ENCODE measurements at regions not wholly inside any gene's neighbourhood (a gene's known extent, or its start where the extent isn't known, plus 50 kb on each side); places are given as distances from the start of the nearest gene placed in this dataset.

DNA sequence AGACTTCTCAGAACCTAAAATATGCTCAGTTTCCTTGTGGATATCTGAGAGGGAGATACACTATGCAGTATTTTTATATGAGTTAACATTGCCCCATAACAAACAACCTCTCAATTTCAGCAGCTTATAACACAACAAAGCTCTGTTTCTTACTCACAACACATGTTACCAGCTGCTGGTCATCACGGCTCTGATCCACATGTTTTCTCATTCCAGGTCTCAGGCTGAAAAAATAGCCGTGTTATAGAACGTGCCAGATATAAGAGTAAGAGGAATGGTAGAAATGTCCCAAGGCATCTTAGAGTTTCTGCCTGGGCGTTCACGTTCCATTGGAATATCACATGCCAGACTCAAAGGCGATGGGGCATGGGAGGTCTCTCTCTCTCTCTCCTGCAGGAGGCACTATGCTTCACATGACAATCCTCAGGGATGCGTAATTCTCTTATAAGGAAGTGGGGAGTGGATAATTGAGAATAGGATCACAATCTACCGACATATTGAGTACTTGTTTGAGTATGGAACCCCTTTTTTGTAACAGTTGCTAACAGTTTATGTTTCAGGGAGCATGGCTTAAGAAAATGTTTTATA, 246.6 kb downstream of the NHLRC3 start:
- DNase-seq = no peak
